GM06990 (cell line): ENCODE measurements at regions not wholly inside any gene's neighbourhood (a gene's known extent, or its start where the extent isn't known, plus 50 kb on each side); places are given as distances from the start of the nearest gene placed in this dataset.

Source experiments
- DNase-seq: peaks from one replicate; pipeline ENCODE4 v3.0.0-alpha.2; 2011; ENCODE audit not compliant: insufficient read length; ENCODE audit errors: extremely low read depth
- H3K27me3 ChIP-seq: replicated peaks from 2 replicates; pipeline ENCODE4 v1.6.0; 2011; ENCODE audit warnings: low read length; ENCODE audit not compliant: control insufficient read depth, insufficient read depth
- H3K36me3 ChIP-seq: 2 replicates; pipeline ENCODE4 v1.5.1; 2011; ENCODE audit warnings: low read length; ENCODE audit not compliant: control insufficient read depth, insufficient read depth
- H3K4me3 ChIP-seq: replicated peaks from 2 replicates; pipeline ENCODE4 v1.5.1; 2011; ENCODE audit warnings: low read depth, mild to moderate bottlenecking, control low read depth, low read length
- CTCF ChIP-seq: IDR thresholded peaks from 2 replicates; pipeline ENCODE4 v1.5.1; 2011; ENCODE audit warnings: low read length, control low read depth, mild to moderate bottlenecking, inconsistent platforms; ENCODE audit not compliant: insufficient read depth, poor library complexity, severe bottlenecking

- no peak for TF ChIP-seq CTCF
- DNase-seq, result no peak
- no peaks in the 10 kb centered on the region for H3K36me3 ChIP-seq
- no peaks in the 10 kb centered on the region for H3K27me3 ChIP-seq
- H3K4me3 ChIP-seq, result no peak overlapping the region
Measured at GRCh38 chr3:103818398-103818797, 1383.6 kb downstream of the ZPLD1 start.

GRCh38 chr3:103818800-103819199 is 1384.0 kb downstream of the ZPLD1 start:
- H3K27me3 ChIP-seq, result no peaks in the 10 kb centered on the region
- DNase-seq, result no peak
- H3K4me3 ChIP-seq, result no peak overlapping the region
- no peak for TF ChIP-seq CTCF
- H3K36me3 ChIP-seq, result no peaks in the 10 kb centered on the region

- H3K4me3 ChIP-seq, result no peak overlapping the region
- H3K36me3 ChIP-seq, result no peaks in the 10 kb centered on the region
- no peak for TF ChIP-seq CTCF
- H3K27me3 ChIP-seq, result no peaks in the 10 kb centered on the region
- no peak for DNase-seq
Measured at GRCh38 chr3:103825586-103825985, 1390.8 kb downstream of the ZPLD1 start.

GRCh38 chr3:103829723-103830326 is 1395.0 kb downstream of the ZPLD1 start:
- no peak for DNase-seq
- TF ChIP-seq CTCF, result no peak
- Histone ChIP-seq H3K27me3 (no peaks in the 10 kb centered on the region), H3K4me3 (no peak overlapping the region), H3K36me3 (no peaks in the 10 kb centered on the region)

GRCh38 chr3:103847081-103848062 is 1412.6 kb downstream of the ZPLD1 start:
- no peak for DNase-seq
- TF ChIP-seq CTCF, result no peak
- no peaks in the 10 kb centered on the region for H3K27me3 ChIP-seq
- H3K36me3 ChIP-seq, result no peaks in the 10 kb centered on the region
- H3K4me3 ChIP-seq, result no peak overlapping the region
